ENCODE measurements at regions not wholly inside any gene's neighbourhood (a gene's known extent, or its start where the extent isn't known, plus 50 kb on each side); places are given as distances from the start of the nearest gene placed in this dataset.

GRCh38 chr2:66059332-66059731 lies 375.6 kb upstream of the MEIS1 start:
- H3K27ac ChIP-seq (ENCODE audit: extremely low read depth, low read depth, low read length) = no peak overlapping the region
- POLR2A ChIA-PET = no interaction called here

GRCh38 chr2:66058675-66059074 lies 376.2 kb upstream of the MEIS1 start:
- TF ChIP-seq ZXDB (tag by site-specific recombination; IDR thresholded peaks at IDR 0.05) = no peak
- TF ChIP-seq ZNF202 (tag by site-specific recombination; IDR thresholded peaks at IDR 0.05; ENCODE audit: borderline replicate concordance) = no peak
- no peak for TF ChIP-seq ZNF548 (tag by site-specific recombination; IDR thresholded peaks at IDR 0.05)
- TF ChIP-seq ZSCAN4 (tag by site-specific recombination; IDR thresholded peaks at IDR 0.05) = no peak
- no peak for TF ChIP-seq ELK4 (IDR thresholded peaks at IDR 0.05; ENCODE audit: borderline replicate concordance, low read depth, low read length)
- H3K4me3 ChIP-seq (ENCODE audit: low read depth, low read length) = no peak overlapping the region
- ChIA-PET CTCF (interaction anchor here (0.6 to 0.8 kb wide), 2 partner anchors 11 to 87 kb away, joined by 3 to 6 read pairs; no protein-coding TSS in a partner anchor), POLR2A (no interaction called here)
- H3K4me1 ChIP-seq (ENCODE audit: control insufficient read depth, insufficient read depth, low read length) = no peaks in the 10 kb centered on the region
- no peak overlapping the region for H3K27ac ChIP-seq (ENCODE audit: extremely low read depth, low read depth, low read length)
- no peaks in the 10 kb centered on the region for H3K9me3 ChIP-seq (ENCODE audit: control insufficient read depth, insufficient read depth, low read depth, low read length)
- H3K36me3 ChIP-seq (ENCODE audit: control insufficient read depth in 2 of 2, insufficient read depth in 1 of 2, low read length in 2 of 2) = no peaks in the 10 kb centered on the region

More at GRCh38 chr2:66059332-66059731, 375.6 kb upstream of the MEIS1 start:
- no peak overlapping the region for H3K4me3 ChIP-seq (ENCODE audit: low read depth, low read length)
- H3K4me1 ChIP-seq (ENCODE audit: control insufficient read depth, insufficient read depth, low read length) = no peaks in the 10 kb centered on the region
- TF ChIP-seq HOXC10 (CRISPR knock-in tag; IDR thresholded peaks at IDR 0.05) (no peak), ZNF621 (tag by site-specific recombination; IDR thresholded peaks at IDR 0.05) (no peak), ZNF280C (tag by site-specific recombination; IDR thresholded peaks at IDR 0.05) (no peak), ZNF830 (tag by site-specific recombination; IDR thresholded peaks at IDR 0.05; ENCODE audit: low read depth) (no peak), ZNF2 (tag by site-specific recombination; IDR thresholded peaks at IDR 0.05) (no peak), ZNF558 (tag by site-specific recombination; IDR thresholded peaks at IDR 0.05) (no peak), ZNF132 (tag by site-specific recombination; IDR thresholded peaks at IDR 0.05; ENCODE audit: borderline replicate concordance) (no peak), ZBTB26 (tag by site-specific recombination; optimal IDR thresholded peaks at IDR 0.05) (no peak), REST (tag by site-specific recombination; IDR thresholded peaks at IDR 0.05) (no peak), ZNF274 (IDR thresholded peaks at IDR 0.05; ENCODE audit: low read length) (no peak), ZNF274 (tag by site-specific recombination; IDR thresholded peaks at IDR 0.05; ENCODE audit: borderline replicate concordance) (no peak), ZNF585B (tag by site-specific recombination; IDR thresholded peaks at IDR 0.05) (no peak), ZSCAN16 (tag by site-specific recombination; IDR thresholded peaks at IDR 0.05) (no peak), ZNF391 (tag by site-specific recombination; IDR thresholded peaks at IDR 0.05; ENCODE audit: borderline replicate concordance, low read depth) (no peak), ZFP3 (tag by site-specific recombination; IDR thresholded peaks at IDR 0.05; ENCODE audit: low read depth) (no peak), SP2 (tag by site-specific recombination; IDR thresholded peaks at IDR 0.05) (no peak), ZNF155 (tag by site-specific recombination; IDR thresholded peaks at IDR 0.05) (no peak), ZNF670 (tag by site-specific recombination; IDR thresholded peaks at IDR 0.05; ENCODE audit: low read depth) (no peak)
- H3K36me3 ChIP-seq (ENCODE audit: control insufficient read depth in 2 of 2, insufficient read depth in 1 of 2, low read length in 2 of 2) = no peaks in the 10 kb centered on the region
- CTCF ChIA-PET = interaction anchor here (0.6 to 0.8 kb wide), 2 partner anchors 12 to 86 kb away, joined by 3 to 6 read pairs; no protein-coding TSS in a partner anchor
- no peaks in the 10 kb centered on the region for H3K9me3 ChIP-seq (ENCODE audit: control insufficient read depth, insufficient read depth, low read depth, low read length)
